CD4-positive, alpha-beta T cell treated with Interleukin-6 at 100 ng/mL for 8 hours (primary cell): ENCODE measurements at regions not wholly inside any gene's neighbourhood (a gene's known extent, or its start where the extent isn't known, plus 50 kb on each side); places are given as distances from the start of the nearest gene placed in this dataset.

Experiments used
- DNase-seq: peaks from one replicate; pipeline ENCODE4 v3.0.0-alpha.2; 2020; ENCODE audit warnings: mixed read lengths, low spot score

GRCh38 chr2:241924069-241924908 is 54.8 kb downstream of the RTP5 start:
- DNase-seq: no peak

DNA sequence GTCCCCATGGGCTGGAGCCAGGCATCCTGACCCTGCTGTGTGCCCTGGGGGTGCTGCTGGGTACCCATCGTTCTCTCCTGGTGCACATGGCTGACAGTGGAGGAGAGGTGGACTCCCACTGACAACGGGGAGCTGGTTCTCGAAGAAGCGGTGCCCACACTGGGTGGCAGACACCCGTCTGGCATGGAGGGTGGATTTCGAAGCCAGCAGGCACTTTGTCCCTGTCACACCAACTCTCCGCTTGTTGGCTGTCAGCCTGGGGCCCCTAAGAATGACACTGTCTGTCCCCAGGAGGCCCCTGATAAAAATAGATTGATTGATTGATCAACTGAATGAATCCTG is 55.4 kb downstream of the RTP5 start:
- no peak for DNase-seq

- no peak for DNase-seq
These were observed 55.7 kb downstream of the RTP5 start for GRCh38 chr2:241925277-241925676.

DNA sequence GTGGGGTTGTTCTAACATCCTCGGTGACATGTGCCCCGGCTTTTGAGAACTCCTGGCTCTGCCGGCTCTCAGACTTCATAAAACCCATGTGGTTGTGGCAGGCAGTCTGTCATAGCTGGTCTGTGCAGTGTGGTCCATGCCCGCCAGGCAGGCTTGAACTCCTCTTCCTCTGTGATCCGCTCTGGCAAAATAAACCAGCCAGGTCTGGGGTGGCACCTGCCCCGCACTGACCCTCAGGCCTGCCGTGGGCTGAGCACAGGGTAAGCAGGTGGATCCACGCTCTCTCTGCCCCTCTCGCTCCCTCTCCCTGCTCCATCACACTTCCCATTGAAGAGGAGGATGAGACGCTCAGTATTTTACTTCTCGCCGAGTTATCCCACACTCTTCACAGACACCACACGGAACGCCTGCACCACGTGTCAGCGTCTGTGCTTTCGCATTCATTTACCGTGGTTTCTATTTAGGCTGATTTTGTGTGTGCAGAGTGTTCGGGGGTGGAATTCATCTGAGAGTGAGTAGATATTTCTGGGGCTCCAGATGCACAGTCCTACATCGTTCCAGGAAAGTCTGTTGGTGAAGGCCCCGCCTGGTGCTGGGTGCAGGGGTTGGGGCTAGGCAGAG is 56.4 kb downstream of the RTP5 start:
- no peak for DNase-seq

DNA sequence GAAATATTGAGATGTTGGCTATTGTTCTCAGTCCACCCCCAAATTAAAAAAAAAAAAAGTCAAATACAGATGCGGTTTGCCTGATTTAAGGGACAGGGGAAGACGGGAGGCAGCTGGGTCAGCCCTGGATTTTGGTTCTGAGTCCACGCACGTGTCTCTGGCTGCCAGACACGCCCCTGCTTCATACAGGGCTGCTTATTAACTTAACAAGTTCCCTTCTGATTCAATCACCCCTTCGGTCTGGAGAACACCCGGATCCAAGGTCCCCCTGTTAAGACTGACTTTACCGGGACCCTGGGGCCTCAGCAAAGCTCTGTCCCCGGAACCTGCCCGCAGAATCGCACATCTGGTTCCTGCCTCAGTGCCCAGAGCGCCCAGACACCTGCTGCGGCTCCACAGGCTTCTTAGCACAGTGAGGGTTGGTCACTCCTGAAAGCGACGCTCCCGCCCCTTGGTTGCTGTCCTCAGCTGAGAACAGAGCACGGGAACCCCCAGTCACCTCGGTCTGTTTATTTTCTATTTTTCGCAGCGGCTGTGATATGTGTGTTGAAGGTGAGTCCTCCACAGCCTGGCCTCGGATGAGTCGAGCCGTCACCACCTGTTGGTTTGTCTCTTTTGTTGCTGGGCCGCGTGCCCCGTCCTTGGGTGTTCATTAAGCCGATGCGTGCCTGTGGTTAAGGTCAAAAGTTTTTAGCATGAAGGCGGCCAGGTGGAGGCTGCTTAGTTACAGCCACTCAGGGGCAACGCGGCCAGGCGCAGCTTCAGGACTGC is 57.2 kb downstream of the RTP5 start:
- no peak for DNase-seq

DNA sequence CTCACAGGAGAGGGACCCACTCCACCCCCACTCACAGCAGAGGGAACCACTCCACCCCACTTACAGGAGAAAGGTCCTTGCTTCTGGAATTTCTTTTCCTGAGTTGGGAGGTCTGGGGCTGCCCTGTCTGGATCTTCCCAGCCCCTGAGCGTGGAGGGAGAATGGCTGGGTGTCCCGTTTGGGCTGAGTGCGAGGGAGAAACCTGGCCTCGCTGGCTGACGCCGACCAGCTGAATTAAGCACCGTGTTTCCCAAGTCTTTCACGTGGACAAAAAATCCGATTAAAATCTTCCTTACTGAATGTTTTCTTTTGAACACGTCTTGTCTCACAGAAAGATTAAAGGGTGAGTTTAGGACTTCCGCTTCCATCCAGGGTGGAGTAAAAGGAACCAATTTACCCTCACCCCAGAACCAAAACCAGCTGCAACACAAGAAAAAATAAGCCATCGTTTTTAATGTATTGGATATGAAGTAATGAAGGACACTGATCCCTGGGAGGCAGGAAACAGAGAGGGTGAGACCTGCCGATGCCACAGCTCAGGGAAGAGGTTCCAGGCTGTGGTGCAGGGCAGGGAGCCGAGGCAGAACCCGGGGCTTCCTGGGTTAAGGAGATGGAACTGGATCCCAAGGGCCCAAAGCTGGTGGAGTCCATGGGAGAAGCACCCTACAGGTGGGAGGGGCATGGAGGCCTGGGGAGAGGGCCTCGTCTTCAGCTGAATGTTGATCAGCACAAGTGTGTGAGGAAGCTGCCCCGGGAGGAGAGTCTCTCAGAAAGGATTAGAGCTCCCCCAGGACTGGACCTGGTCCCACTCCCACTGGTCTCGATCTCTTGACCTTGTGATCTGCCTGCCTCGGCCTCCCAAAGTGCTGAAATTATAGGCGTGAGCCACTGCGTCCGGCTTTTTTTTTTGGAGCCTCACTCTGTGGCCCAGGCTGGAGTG is 60.3 kb downstream of the RTP5 start:
- DNase-seq: no peak

DNA sequence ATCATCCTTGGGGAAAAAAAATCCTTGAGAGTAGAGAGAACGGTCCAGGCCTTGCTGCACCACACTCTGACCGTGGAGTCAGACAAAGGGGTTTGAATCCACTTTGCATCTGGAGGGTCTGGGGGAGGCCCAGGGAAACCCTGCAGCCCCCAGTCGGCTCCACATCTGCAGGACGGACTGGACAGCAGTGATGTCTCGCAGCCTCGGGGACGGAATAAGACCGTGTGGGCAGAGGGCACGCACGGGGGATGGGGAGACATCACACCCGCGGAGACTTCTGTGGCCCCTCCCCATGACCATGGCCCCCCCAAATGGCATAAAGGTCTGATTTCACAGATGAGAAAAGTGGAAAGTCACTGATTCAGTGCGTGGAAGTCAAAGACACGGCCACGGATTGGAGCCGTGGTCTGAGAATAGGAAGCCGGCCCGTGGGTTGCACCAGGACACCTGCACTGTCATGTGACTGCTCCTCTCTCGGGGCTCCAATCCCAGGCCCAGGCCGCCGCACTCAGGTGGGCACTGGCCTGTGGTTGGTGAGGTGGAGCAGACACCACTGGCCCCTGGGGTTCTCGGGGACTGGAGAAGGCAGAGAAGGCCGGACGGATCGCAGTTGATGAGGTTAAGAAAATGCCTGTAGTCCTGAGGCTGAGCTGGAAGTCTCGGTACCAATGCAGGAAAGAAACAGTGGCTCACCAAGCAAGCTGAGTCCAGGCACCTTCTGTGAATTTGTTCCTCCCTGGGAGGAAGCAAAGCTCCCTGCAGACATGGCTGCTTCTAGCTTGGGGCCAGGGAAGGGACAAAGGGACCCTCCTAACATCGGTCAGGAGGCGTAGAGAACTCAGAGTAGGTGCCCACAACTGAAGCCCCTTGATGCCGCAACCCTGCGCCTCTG is 61.8 kb downstream of the RTP5 start:
- DNase-seq: no peak

GRCh38 chr2:241931976-241932898 is 62.7 kb downstream of the RTP5 start:
- no peak for DNase-seq

DNA sequence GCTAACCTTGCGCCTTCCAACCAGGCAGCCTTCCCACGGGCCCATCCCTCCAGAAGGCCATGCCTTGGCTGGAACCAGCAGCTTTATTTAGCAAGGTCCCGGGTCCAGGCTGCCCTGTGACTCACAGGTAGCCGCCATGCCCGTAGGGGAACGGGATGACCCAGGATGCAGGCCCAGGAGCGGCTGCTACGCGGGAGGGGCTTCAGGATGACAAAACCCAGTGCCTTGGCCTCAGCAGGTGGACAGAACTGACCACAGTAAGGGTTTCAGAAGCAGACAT is 63.3 kb downstream of the RTP5 start:
- DNase-seq: no peak

GRCh38 chr2:241933179-241933911 is 63.8 kb downstream of the RTP5 start:
- DNase-seq: no peak

DNA sequence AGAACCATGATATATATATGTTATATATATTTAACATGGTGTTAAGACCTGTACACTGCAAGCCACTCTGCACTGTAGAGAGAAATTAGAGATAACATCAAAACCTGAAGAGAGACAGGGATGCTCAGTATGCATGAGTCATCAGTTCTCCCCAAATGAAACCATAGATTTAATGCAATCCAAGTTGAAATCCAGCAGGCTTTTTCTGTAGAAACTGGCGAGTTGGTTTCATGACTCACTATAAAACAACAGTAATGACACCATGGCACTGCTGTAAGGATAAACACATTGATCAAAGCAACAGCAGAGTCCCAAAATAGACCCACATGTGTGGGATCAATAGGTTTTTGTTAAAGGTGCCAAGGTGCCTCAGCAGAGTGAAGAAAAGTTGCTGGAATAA is 65.8 kb downstream of the RTP5 start:
- DNase-seq: no peak

DNA sequence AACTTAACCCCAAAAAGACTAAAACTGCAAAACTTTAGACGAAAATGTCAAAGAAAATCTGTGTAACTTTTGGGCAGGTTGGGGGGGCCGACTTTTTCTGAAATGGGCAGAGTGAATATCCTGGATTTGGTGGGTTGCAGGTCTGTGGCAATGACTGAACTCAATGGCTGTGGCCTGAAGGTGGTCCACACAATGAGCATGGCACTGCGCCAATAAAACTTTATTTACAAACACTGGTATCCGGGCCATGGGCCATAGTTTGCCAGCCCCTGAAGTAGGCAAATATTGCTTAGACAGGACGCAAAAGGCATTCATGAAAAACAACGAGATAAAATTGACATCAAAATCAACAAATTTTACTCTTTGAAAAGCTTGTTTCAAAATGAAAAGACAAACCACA is 66.2 kb downstream of the RTP5 start:
- DNase-seq: no peak

GRCh38 chr2:241936457-241937133 is 67.1 kb downstream of the RTP5 start:
- DNase-seq: no peak

DNA sequence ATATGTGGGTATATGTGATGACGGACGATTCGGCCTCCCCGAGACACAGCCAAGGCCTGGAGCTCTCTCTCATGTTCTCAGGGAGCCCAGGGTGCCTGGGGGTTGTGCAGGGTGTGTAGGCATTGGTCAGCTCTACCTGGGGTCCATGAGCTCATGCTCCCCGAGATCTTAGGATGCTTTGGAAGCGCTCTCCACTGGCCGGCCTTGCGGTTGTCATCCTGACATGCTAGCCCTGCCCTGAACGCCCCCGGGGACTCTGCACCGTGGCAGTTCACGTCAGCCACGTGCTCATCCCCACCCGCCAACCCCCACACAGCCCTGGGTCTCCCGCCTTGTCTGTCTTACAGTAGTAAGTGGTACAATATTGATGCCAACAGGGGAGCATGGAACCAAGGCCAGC is 67.8 kb downstream of the RTP5 start:
- DNase-seq: no peak

DNA sequence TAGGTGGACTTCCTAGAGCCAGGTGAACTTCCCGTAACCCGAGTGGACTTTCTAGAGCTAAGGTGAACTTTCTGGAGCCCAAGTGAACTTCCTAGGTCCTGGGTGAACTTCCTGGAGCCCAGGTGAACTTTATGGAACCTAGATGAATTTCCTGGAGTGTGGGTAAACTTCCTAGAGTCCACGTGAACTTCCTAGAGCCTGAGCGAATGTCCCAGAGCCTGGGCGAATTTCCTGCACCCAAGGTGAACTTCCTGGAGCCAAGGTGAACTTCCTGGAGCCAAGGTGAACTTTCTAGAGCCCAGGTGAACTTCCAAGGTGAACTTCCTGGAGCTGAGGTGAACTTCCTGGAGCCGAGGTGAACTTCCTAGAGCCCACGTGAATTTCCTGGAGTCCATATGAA is 70.0 kb downstream of the RTP5 start:
- no peak for DNase-seq

DNA sequence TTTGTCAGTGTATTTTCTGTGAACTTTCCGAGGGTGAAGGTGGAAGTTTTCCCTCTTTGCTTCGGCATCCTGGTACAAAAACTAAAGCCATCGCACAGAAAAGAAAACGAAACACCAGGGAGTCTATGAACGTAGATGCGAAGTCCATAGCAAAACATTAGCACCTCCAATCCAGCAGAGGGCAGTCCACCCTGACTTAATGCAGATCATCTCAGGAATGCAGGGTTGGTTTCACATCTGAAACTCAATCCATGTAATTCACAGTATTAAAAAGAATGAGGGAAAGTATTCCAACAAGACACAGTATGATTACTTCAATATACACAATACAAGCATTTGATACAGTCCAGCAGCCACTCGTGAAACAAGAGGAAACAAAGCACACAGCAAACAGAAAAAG is 70.8 kb downstream of the RTP5 start:
- no peak for DNase-seq

GRCh38 chr2:241941691-241942301 is 72.3 kb downstream of the RTP5 start:
- DNase-seq: no peak

DNA sequence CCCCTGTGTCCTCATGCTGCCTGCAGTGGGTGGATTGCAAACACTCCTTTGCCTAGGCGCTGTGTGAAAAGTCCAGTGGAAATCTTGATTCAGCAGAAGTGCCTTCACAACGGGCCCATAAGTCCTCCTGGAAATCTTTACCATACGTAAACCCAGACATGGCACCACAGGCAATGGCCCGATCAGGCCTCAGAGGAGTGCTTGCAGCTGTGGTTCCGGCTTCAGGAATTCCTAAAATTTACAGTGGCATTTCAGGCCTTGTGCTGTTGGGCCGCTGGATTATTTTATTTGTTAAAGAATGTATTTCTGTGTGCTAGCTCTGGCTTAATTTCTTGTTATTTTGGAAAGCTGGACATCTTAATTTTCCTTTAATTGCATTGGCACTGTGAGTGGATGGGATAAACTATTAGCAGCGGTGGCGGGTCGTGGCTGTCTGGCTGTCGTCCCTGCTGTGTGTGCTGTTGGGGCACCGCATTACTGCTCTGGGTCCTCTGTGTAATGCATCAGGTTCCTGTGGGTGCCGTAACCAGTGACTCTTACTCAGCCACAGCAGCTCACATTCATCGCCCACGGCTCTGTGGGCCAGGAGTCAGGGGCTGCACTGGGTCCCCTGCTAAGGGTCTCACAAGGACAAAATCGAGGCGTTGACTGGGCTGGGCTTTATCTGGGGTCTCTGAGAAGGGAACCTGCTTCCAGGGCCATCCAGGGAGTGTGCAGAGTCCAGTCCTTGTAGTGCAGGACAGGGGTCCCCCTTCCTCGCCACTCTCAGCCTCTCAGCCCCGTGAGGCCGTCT is 73.1 kb downstream of the RTP5 start:
- no peak for DNase-seq
